ENCODE measurements at regions not wholly inside any gene's neighbourhood (a gene's known extent, or its start where the extent isn't known, plus 50 kb on each side); places are given as distances from the start of the nearest gene placed in this dataset.

GRCh38 chr3:22231061-22231460 is 480.1 kb upstream of the ZNF385D start:
- DNase-seq (no peak), ATAC-seq (ENCODE audit: low FRiP score) (no peak)
- Histone ChIP-seq H3K4me3 (ENCODE audit: low read length in 2 of 2) (no peak overlapping the region), H3K4me1 (ENCODE audit: control insufficient read depth in 1 of 2, insufficient read depth in 2 of 2, low read length in 2 of 2) (no peaks in the 10 kb centered on the region), H3K27me3 (ENCODE audit: control insufficient read depth in 1 of 2, insufficient read depth in 2 of 2, low read length in 1 of 2) (peaks cover 0 to 1% of the 10 kb centered on the region in 2 donors), H3K36me3 (ENCODE audit: control insufficient read depth in 1 of 2, insufficient read depth in 2 of 2, low read length in 1 of 2) (no peaks in the 10 kb centered on the region), H3K27ac (ENCODE audit: low read depth in 1 of 2, low read length in 2 of 2) (no peak overlapping the region), H3K9me3 (ENCODE audit: control insufficient read depth, low read length) (peaks cover 7% of the 10 kb centered on the region)
- intact Hi-C loops (cut with DNase I) = no loop called here
- WGBS, 2 donors = 76 to 90% methylated on average over 1 of the region's 1 CpG

- Histone ChIP-seq H3K36me3 (ENCODE audit: control insufficient read depth in 1 of 2, insufficient read depth in 2 of 2, low read length in 1 of 2) (no peaks in the 10 kb centered on the region), H3K27me3 (ENCODE audit: control insufficient read depth in 1 of 2, insufficient read depth in 2 of 2, low read length in 1 of 2) (no peaks in the 10 kb centered on the region), H3K27ac (ENCODE audit: low read depth in 1 of 2, low read length in 2 of 2) (no peak overlapping the region), H3K4me3 (ENCODE audit: low read length in 2 of 2) (no peak overlapping the region), H3K4me1 (ENCODE audit: control insufficient read depth in 1 of 2, insufficient read depth in 2 of 2, low read length in 2 of 2) (no peaks in the 10 kb centered on the region), H3K9me3 (ENCODE audit: control insufficient read depth, low read length) (no peaks in the 10 kb centered on the region)
- 52 to 55% methylated on average over 3 of the region's 3 CpGs for WGBS, 2 donors
- ATAC-seq (ENCODE audit: low FRiP score) (no peak), DNase-seq (no peak)
- intact Hi-C loops (cut with DNase I) = no loop called here
These were observed 485.7 kb upstream of the ZNF385D start for GRCh38 chr3:22236490-22237270.

GRCh38 chr3:22239011-22239410 is 488.0 kb upstream of the ZNF385D start:
- no peak for ATAC-seq (ENCODE audit: low FRiP score)
- intact Hi-C loops (cut with DNase I) = no loop called here
- Histone ChIP-seq H3K9me3 (ENCODE audit: control insufficient read depth, low read length) (no peaks in the 10 kb centered on the region), H3K4me3 (ENCODE audit: low read length in 2 of 2) (no peak overlapping the region), H3K4me1 (ENCODE audit: control insufficient read depth in 1 of 2, insufficient read depth in 2 of 2, low read length in 2 of 2) (no peaks in the 10 kb centered on the region), H3K27ac (ENCODE audit: low read depth in 1 of 2, low read length in 2 of 2) (no peak overlapping the region), H3K36me3 (ENCODE audit: control insufficient read depth in 1 of 2, insufficient read depth in 2 of 2, low read length in 1 of 2) (no peaks in the 10 kb centered on the region), H3K27me3 (ENCODE audit: control insufficient read depth in 1 of 2, insufficient read depth in 2 of 2, low read length in 1 of 2) (no peaks in the 10 kb centered on the region)
- DNase-seq = no peak
- 47 to 51% methylated on average over 4 of the region's 4 CpGs for WGBS, 2 donors

GRCh38 chr3:22241110-22241509 is 490.1 kb upstream of the ZNF385D start:
- Histone ChIP-seq H3K4me1 (ENCODE audit: control insufficient read depth in 1 of 2, insufficient read depth in 2 of 2, low read length in 2 of 2) (no peaks in the 10 kb centered on the region), H3K36me3 (ENCODE audit: control insufficient read depth in 1 of 2, insufficient read depth in 2 of 2, low read length in 1 of 2) (no peaks in the 10 kb centered on the region), H3K27me3 (ENCODE audit: control insufficient read depth in 1 of 2, insufficient read depth in 2 of 2, low read length in 1 of 2) (no peaks in the 10 kb centered on the region), H3K9me3 (ENCODE audit: control insufficient read depth, low read length) (no peaks in the 10 kb centered on the region), H3K4me3 (ENCODE audit: low read length in 2 of 2) (no peak overlapping the region), H3K27ac (ENCODE audit: low read depth in 1 of 2, low read length in 2 of 2) (no peak overlapping the region)
- DNase-seq (no peak), ATAC-seq (ENCODE audit: low FRiP score) (no peak)
- WGBS, 2 donors = 70 to 73% methylated on average over 2 of the region's 2 CpGs
- intact Hi-C loops (cut with DNase I) = no loop called here

- no peaks in the 10 kb centered on the region for H3K27me3 ChIP-seq (ENCODE audit: control insufficient read depth in 1 of 2, insufficient read depth in 2 of 2, low read length in 1 of 2)
- H3K9me3 ChIP-seq (ENCODE audit: control insufficient read depth, low read length) = no peaks in the 10 kb centered on the region
- ATAC-seq (ENCODE audit: low FRiP score) (peak; percentile 46), DNase-seq (peak in 1 of 2 donors; percentile 55)
- H3K4me1 ChIP-seq (ENCODE audit: control insufficient read depth in 1 of 2, insufficient read depth in 2 of 2, low read length in 2 of 2) = no peaks in the 10 kb centered on the region
- H3K4me3 ChIP-seq (ENCODE audit: low read length in 2 of 2) = no peak overlapping the region
- 79 to 80% methylated on average over 3 of the region's 3 CpGs for WGBS, 2 donors
- no peaks in the 10 kb centered on the region for H3K36me3 ChIP-seq (ENCODE audit: control insufficient read depth in 1 of 2, insufficient read depth in 2 of 2, low read length in 1 of 2)
- H3K27ac ChIP-seq (ENCODE audit: low read depth in 1 of 2, low read length in 2 of 2) = no peak overlapping the region
- intact Hi-C loops (cut with DNase I) = no loop called here
These were observed 493.9 kb upstream of the ZNF385D start for GRCh38 chr3:22244761-22245521.

GRCh38 chr3:22245811-22246583 is 495.0 kb upstream of the ZNF385D start:
- Histone ChIP-seq H3K4me1 (ENCODE audit: control insufficient read depth in 1 of 2, insufficient read depth in 2 of 2, low read length in 2 of 2) (no peaks in the 10 kb centered on the region), H3K27me3 (ENCODE audit: control insufficient read depth in 1 of 2, insufficient read depth in 2 of 2, low read length in 1 of 2) (no peaks in the 10 kb centered on the region), H3K27ac (ENCODE audit: low read depth in 1 of 2, low read length in 2 of 2) (no peak overlapping the region), H3K4me3 (ENCODE audit: low read length in 2 of 2) (no peak overlapping the region), H3K36me3 (ENCODE audit: control insufficient read depth in 1 of 2, insufficient read depth in 2 of 2, low read length in 1 of 2) (no peaks in the 10 kb centered on the region), H3K9me3 (ENCODE audit: control insufficient read depth, low read length) (no peaks in the 10 kb centered on the region)
- DNase-seq (no peak), ATAC-seq (ENCODE audit: low FRiP score) (no peak)
- WGBS, 2 donors = 74 to 79% methylated on average over 3 of the region's 3 CpGs
- intact Hi-C loops (cut with DNase I) = no loop called here

- Histone ChIP-seq H3K27me3 (ENCODE audit: control insufficient read depth in 1 of 2, insufficient read depth in 2 of 2, low read length in 1 of 2) (no peaks in the 10 kb centered on the region), H3K36me3 (ENCODE audit: control insufficient read depth in 1 of 2, insufficient read depth in 2 of 2, low read length in 1 of 2) (no peaks in the 10 kb centered on the region), H3K27ac (ENCODE audit: low read depth in 1 of 2, low read length in 2 of 2) (no peak overlapping the region), H3K4me3 (ENCODE audit: low read length in 2 of 2) (no peak overlapping the region), H3K4me1 (ENCODE audit: control insufficient read depth in 1 of 2, insufficient read depth in 2 of 2, low read length in 2 of 2) (no peaks in the 10 kb centered on the region), H3K9me3 (ENCODE audit: control insufficient read depth, low read length) (peaks cover 2% of the 10 kb centered on the region)
- DNase-seq (no peak), ATAC-seq (ENCODE audit: low FRiP score) (no peak)
- intact Hi-C loops (cut with DNase I) = no loop called here
These were observed 498.6 kb upstream of the ZNF385D start for GRCh38 chr3:22249658-22250057.

GRCh38 chr3:22257252-22257651 is 506.2 kb upstream of the ZNF385D start:
- Histone ChIP-seq H3K9me3 (ENCODE audit: control insufficient read depth, low read length) (no peaks in the 10 kb centered on the region), H3K36me3 (ENCODE audit: control insufficient read depth in 1 of 2, insufficient read depth in 2 of 2, low read length in 1 of 2) (no peaks in the 10 kb centered on the region), H3K27ac (ENCODE audit: low read depth in 1 of 2, low read length in 2 of 2) (no peak overlapping the region), H3K27me3 (ENCODE audit: control insufficient read depth in 1 of 2, insufficient read depth in 2 of 2, low read length in 1 of 2) (peaks cover 0 to 3% of the 10 kb centered on the region in 2 donors), H3K4me3 (ENCODE audit: low read length in 2 of 2) (no peak overlapping the region), H3K4me1 (ENCODE audit: control insufficient read depth in 1 of 2, insufficient read depth in 2 of 2, low read length in 2 of 2) (no peaks in the 10 kb centered on the region)
- intact Hi-C loops (cut with DNase I) = no loop called here
- no peak for DNase-seq
- no peak for ATAC-seq (ENCODE audit: low FRiP score)
- 57 to 67% methylated on average over 2 of the region's 2 CpGs for WGBS, 2 donors

Measured in aorta (tissue), 5 donors.